Daoy (cell line): ENCODE measurements at regions not wholly inside any gene's neighbourhood (a gene's known extent, or its start where the extent isn't known, plus 50 kb on each side); places are given as distances from the start of the nearest gene placed in this dataset.
A peak's percentile ranks its signal among the peaks of the same experiment; 100 is the strongest.

Experiments used
- DNase-seq: peaks from one replicate; pipeline ENCODE4 v3.0.0-alpha.2; 2015; ENCODE audit warnings: low read depth

- no peak for DNase-seq
Observed at GRCh38 chr6:41450581-41450980, 95.6 kb upstream of the FOXP4 start.

GRCh38 chr6:41451039-41451438, 95.1 kb upstream of the FOXP4 start:
- no peak for DNase-seq

- DNase-seq, result no peak
Observed at GRCh38 chr6:41451515-41452163, 94.5 kb upstream of the FOXP4 start.

GRCh38 chr6:41452763-41453162, 93.4 kb upstream of the FOXP4 start:
- no peak for DNase-seq

- DNase-seq, result no peak
Observed at GRCh38 chr6:41453244-41453643, 92.9 kb upstream of the FOXP4 start.

- no peak for DNase-seq
Observed at GRCh38 chr6:41454189-41454789, 91.9 kb upstream of the FOXP4 start.

GRCh38 chr6:41455410-41455809, 90.8 kb upstream of the FOXP4 start:
- no peak for DNase-seq

GRCh38 chr6:41455818-41456217, 90.4 kb upstream of the FOXP4 start:
- no peak for DNase-seq

- no peak for DNase-seq
Observed at GRCh38 chr6:41457303-41457670, 88.9 kb upstream of the FOXP4 start.

GRCh38 chr6:41459738-41460137, 86.4 kb upstream of the FOXP4 start:
- DNase-seq, result no peak

GRCh38 chr6:41460742-41461336, 85.3 kb upstream of the FOXP4 start:
- no peak for DNase-seq

- no peak for DNase-seq
Observed at GRCh38 chr6:41462033-41462432, 84.1 kb upstream of the FOXP4 start.

- DNase-seq, result peak; percentile 66
Observed at GRCh38 chr6:41463062-41463930, 82.9 kb upstream of the FOXP4 start.

- no peak for DNase-seq
Observed at GRCh38 chr6:41464019-41464418, 82.2 kb upstream of the FOXP4 start.

GRCh38 chr6:41464481-41464880, 81.7 kb upstream of the FOXP4 start:
- peak; percentile 61 for DNase-seq

GRCh38 chr6:41466437-41466990, 79.7 kb upstream of the FOXP4 start:
- no peak for DNase-seq

- no peak for DNase-seq
Observed at GRCh38 chr6:41467061-41467460, 79.1 kb upstream of the FOXP4 start.

GRCh38 chr6:41467627-41468404, 78.4 kb upstream of the FOXP4 start:
- DNase-seq, result no peak

- no peak for DNase-seq
Observed at GRCh38 chr6:41469156-41470028, 76.8 kb upstream of the FOXP4 start.

- DNase-seq, result no peak
Observed at GRCh38 chr6:41470029-41470330, 76.2 kb upstream of the FOXP4 start.
